ENCODE measurements at regions not wholly inside any gene's neighbourhood (a gene's known extent, or its start where the extent isn't known, plus 50 kb on each side); places are given as distances from the start of the nearest gene placed in this dataset.

GRCh38 chr2:220887271-220887870 lies 684.7 kb downstream of the EPHA4 start:
- peak overlapping the region in 1 of 3 experiments; percentile 32; a peak in 2 of 7 replicates for H3K27ac Mint-ChIP-seq
- no peaks in the 10 kb centered on the region for H4K20me1 ChIP-seq (ENCODE audit: control insufficient read depth, insufficient read depth, insufficient read length)
- H4K91ac ChIP-seq (ENCODE audit: insufficient read length, low read depth, low read length), result no peak overlapping the region
- no peak overlapping the region for H4K5ac ChIP-seq (ENCODE audit: insufficient read length, low read depth, low read length)
- no peaks in the 10 kb centered on the region for H3K27me3 Mint-ChIP-seq (ENCODE audit: low read depth)
- H3K4me1 ChIP-seq (ENCODE audit: insufficient read depth, low read length), result no peaks in the 10 kb centered on the region; the same call in 1 of the 2 replicates
- no peak overlapping the region for H3K27ac ChIP-seq (ENCODE audit: insufficient read length, low read depth, low read length)
- H3K23me2 ChIP-seq (ENCODE audit: insufficient read length, low read depth, low read length, poor library complexity, severe bottlenecking), result no peaks in the 10 kb centered on the region
- no peak overlapping the region for H2BK20ac ChIP-seq (ENCODE audit: low read depth, low read length, poor library complexity, severe bottlenecking)
- no CpG with 5 or more reads among the region's 6 CpGs for WGBS (ENCODE audit: extremely low coverage, insufficient read length, low lambda C conversion rate)
- H3K4me3 Mint-ChIP-seq, result no peak overlapping the region
- H2BK15ac ChIP-seq (ENCODE audit: low read depth, low read length), result no peak overlapping the region
- no peak overlapping the region for H2BK5ac ChIP-seq (ENCODE audit: insufficient read length, low read length)
- no peak overlapping the region for H3K56ac ChIP-seq (ENCODE audit: insufficient read length, low read depth, low read length)
- no peak overlapping the region for H3K4me2 ChIP-seq (ENCODE audit: insufficient read depth, insufficient read length, low read length)
- H3K23ac ChIP-seq (ENCODE audit: insufficient read length, low read depth, low read length), result no peak overlapping the region
- H2BK120ac ChIP-seq (ENCODE audit: low read depth, low read length, poor library complexity, severe bottlenecking), result no peak overlapping the region
- peaks cover 41 to 43% of the 10 kb centered on the region in 2 experiments for H3K4me1 Mint-ChIP-seq
- no peak for DNase-seq
- H3K9me3 Mint-ChIP-seq, result no peaks in the 10 kb centered on the region
- no peaks in the 10 kb centered on the region for H3K79me1 ChIP-seq (ENCODE audit: insufficient read depth, low read depth, low read length, poor library complexity, severe bottlenecking)
- H3K36me3 Mint-ChIP-seq (ENCODE audit: insufficient read depth in 1 of 3, low read depth in 3 of 3), result 0 out of 7 replicates have a peak, but pooled peaks cover 0 to 2% (median 0%) of the 10 kb centered on the region in 3 experiments
- H3K14ac ChIP-seq (ENCODE audit: insufficient read depth, low read length), result no peak overlapping the region
- H2BK12ac ChIP-seq (ENCODE audit: insufficient read length, low read depth, low read length), result no peak overlapping the region
- no peak overlapping the region for H2AFZ ChIP-seq (ENCODE audit: low read length)
- H3K79me2 ChIP-seq (ENCODE audit: insufficient read depth, low read length), result no peaks in the 10 kb centered on the region
- no peak overlapping the region for H4K8ac ChIP-seq (replicated peaks; ENCODE audit: insufficient read length, low read depth, low read length)
- H3K9ac ChIP-seq (ENCODE audit: extremely low read depth, insufficient read length, low read length), result no peak overlapping the region
- H3T11ph ChIP-seq (ENCODE audit: low read length), result no peak overlapping the region
- H3K4ac ChIP-seq (ENCODE audit: low read depth, low read length), result no peak overlapping the region
- no peak for TF ChIP-seq CTCF (conservative IDR thresholded peaks at IDR 0.05)
- no peaks in the 10 kb centered on the region for H3K9me3 ChIP-seq (ENCODE audit: control insufficient read depth, low read depth, low read length)
- no peak overlapping the region for H3K18ac ChIP-seq (ENCODE audit: insufficient read length, low read depth, low read length)
- H3K27me3 ChIP-seq (ENCODE audit: insufficient read depth, low read length), result no peaks in the 10 kb centered on the region
- no peak overlapping the region for H2AK5ac ChIP-seq (ENCODE audit: insufficient read length, low read length)
